Panc1 (cell line): ENCODE measurements at regions not wholly inside any gene's neighbourhood (a gene's known extent, or its start where the extent isn't known, plus 50 kb on each side); places are given as distances from the start of the nearest gene placed in this dataset.
"Not testable (repeated sequence)": the region's sequence is repeated elsewhere in the genome, so short reads cannot be mapped to it uniquely, and the experiment has no call there.

Experiments used
- ATAC-seq: fragments of 200-7000 bp; cut with Tn5 transposase; 2 replicates; pipeline ENCODE4 v1.9.1; 2020; ENCODE audit warnings: mild to moderate bottlenecking, moderate library complexity
- BruUV-seq: library from RNA; stranded (reverse); fragments of 400-500 nt; replicated peaks from 2 replicates; lab custom pipeline; 2021; lab: Mats Ljungman, UMichigan
- CTCF ChIA-PET: fragments of 300-600 bp; sonication (Branson Sonifier 250); formaldehyde crosslinking; loops from one replicate; lab custom pipeline; 2022; ENCODE audit warnings: antibody characterized with exemption; lab: Charles Lee
- POLR2A ChIA-PET: fragments of 300-600 bp; sonication (Branson Sonifier 250); formaldehyde crosslinking; loops from one replicate; lab custom pipeline; 2022; ENCODE audit warnings: antibody characterized with exemption; lab: Charles Lee
- DNase-seq: peaks from one replicate; pipeline ENCODE4 v3.0.0-alpha.2; 2010; ENCODE audit warnings: low read depth, low spot score
- H3K27ac ChIP-seq: 2 replicates; pipeline ENCODE4 v1.5.1; 2011; ENCODE audit warnings: mild to moderate bottlenecking, low read length, inconsistent platforms
- H3K27me3 ChIP-seq: fragments of 200-500 bp; sonication (Bioruptor generic); 2 replicates; pipeline ENCODE4 v1.6.0; 2014; ENCODE audit warnings: low read length, inconsistent platforms; ENCODE audit not compliant: control insufficient read depth, insufficient read depth
- H3K36me3 ChIP-seq: fragments of 200-500 bp; sonication (Bioruptor generic); 2 replicates; pipeline ENCODE4 v1.5.1; 2014; ENCODE audit warnings: inconsistent platforms, mild to moderate bottlenecking, low read length, moderate library complexity; ENCODE audit not compliant: control insufficient read depth, insufficient read depth
- H3K4me1 ChIP-seq: 2 replicates; pipeline ENCODE4 v1.5.1; 2011; ENCODE audit warnings: inconsistent platforms, mild to moderate bottlenecking, low read length, moderate library complexity; ENCODE audit not compliant: control insufficient read depth, insufficient read depth
- H3K4me3 ChIP-seq, 2 experiments: 2 replicates each; pipeline ENCODE4 v1.5.1; 2011 to 2012; ENCODE audit warnings: low read depth in 2 of 2, low read length in 2 of 2, mild to moderate bottlenecking in 2 of 2, inconsistent platforms in 1 of 2, moderate library complexity in 1 of 2
- H3K9me3 ChIP-seq: fragments of 200-500 bp; sonication (Bioruptor generic); 2 replicates; pipeline ENCODE4 v1.5.1; 2014; ENCODE audit warnings: low read depth, mild to moderate bottlenecking, inconsistent platforms, low read length, moderate library complexity; ENCODE audit not compliant: control insufficient read depth, insufficient read depth
- CTCF ChIP-seq: fragments of 450-650 bp; IDR thresholded peaks from 2 replicates; pipeline ENCODE4 v1.5.1; 2017; ENCODE audit warnings: mild to moderate bottlenecking
- in situ Hi-C: cut with HindIII; loops from 2 replicates; pipeline ENCODE4 v1.10.0; 2016; ENCODE audit warnings: low sequenced_read_pairs, low pct_unique_long_range_greater_than_20kb
- intact Hi-C: fragments of 100-400 bp; cut with micrococcal nuclease; formaldehyde crosslinking; loops from one replicate; pipeline ENCODE4 v1.10.0; 2022; ENCODE audit not compliant: unreplicated experiment

- intact Hi-C loops, H3K27ac ChIP-seq, in situ Hi-C loops, BruUV-seq, POLR2A ChIA-PET, H3K9me3 ChIP-seq, ATAC-seq, H3K36me3 ChIP-seq, H3K27me3 ChIP-seq, CTCF ChIA-PET, H3K4me1 ChIP-seq, H3K4me3 ChIP-seq, DNase-seq: not testable (repeated sequence)
Measured at GRCh38 chr18:14460364-14460763, 83.0 kb downstream of the POTEC start.

GRCh38 chr18:14459826-14460225 is 83.6 kb downstream of the POTEC start:
- ATAC-seq, POLR2A ChIA-PET, BruUV-seq: not testable (repeated sequence)

GRCh38 chr18:14458009-14458945 is 85.1 kb downstream of the POTEC start:
- in situ Hi-C loops, result not testable (repeated sequence)

More at GRCh38 chr18:14459826-14460225, 83.6 kb downstream of the POTEC start:
- H3K27ac ChIP-seq, intact Hi-C loops, H3K4me3 ChIP-seq, H3K36me3 ChIP-seq, H3K9me3 ChIP-seq, H3K27me3 ChIP-seq, H3K4me1 ChIP-seq, CTCF ChIA-PET, DNase-seq, in situ Hi-C loops: not testable (repeated sequence)
- TF ChIP-seq CTCF, result peak; percentile 29; the same call in 1 of the 2 replicates

GRCh38 chr18:14450637-14451009 is 92.8 kb downstream of the POTEC start:
- H3K4me1 ChIP-seq, H3K9me3 ChIP-seq, BruUV-seq, DNase-seq, in situ Hi-C loops, ATAC-seq, CTCF ChIA-PET, H3K27me3 ChIP-seq, H3K27ac ChIP-seq, POLR2A ChIA-PET, H3K36me3 ChIP-seq, intact Hi-C loops: not testable (repeated sequence)
- peak overlapping the region; percentile 27 to 29 for H3K4me3 ChIP-seq

More at GRCh38 chr18:14458009-14458945, 85.1 kb downstream of the POTEC start:
- DNase-seq, H3K9me3 ChIP-seq, H3K36me3 ChIP-seq, H3K27me3 ChIP-seq, BruUV-seq, POLR2A ChIA-PET, intact Hi-C loops, CTCF ChIA-PET, H3K4me1 ChIP-seq, ATAC-seq, H3K27ac ChIP-seq: not testable (repeated sequence)
- peak overlapping the region; percentile 14 to 37 for H3K4me3 ChIP-seq
